ENCODE measurements at regions not wholly inside any gene's neighbourhood (a gene's known extent, or its start where the extent isn't known, plus 50 kb on each side); places are given as distances from the start of the nearest gene placed in this dataset.

- H3K9me3 ChIP-seq, result no peaks in the 10 kb centered on the region
- H3K27ac ChIP-seq, result no peak overlapping the region
- WGBS, result 88% methylated on average over 8 of the region's 8 CpGs
- intact Hi-C loops (cut with DNase I), result no loop called here
- H3K4me3 ChIP-seq, result no peak overlapping the region
- H3K36me3 ChIP-seq, result no peaks in the 10 kb centered on the region
- no peaks in the 10 kb centered on the region for H3K4me1 ChIP-seq (replicated peaks)
- TF ChIP-seq, protein P1, sequence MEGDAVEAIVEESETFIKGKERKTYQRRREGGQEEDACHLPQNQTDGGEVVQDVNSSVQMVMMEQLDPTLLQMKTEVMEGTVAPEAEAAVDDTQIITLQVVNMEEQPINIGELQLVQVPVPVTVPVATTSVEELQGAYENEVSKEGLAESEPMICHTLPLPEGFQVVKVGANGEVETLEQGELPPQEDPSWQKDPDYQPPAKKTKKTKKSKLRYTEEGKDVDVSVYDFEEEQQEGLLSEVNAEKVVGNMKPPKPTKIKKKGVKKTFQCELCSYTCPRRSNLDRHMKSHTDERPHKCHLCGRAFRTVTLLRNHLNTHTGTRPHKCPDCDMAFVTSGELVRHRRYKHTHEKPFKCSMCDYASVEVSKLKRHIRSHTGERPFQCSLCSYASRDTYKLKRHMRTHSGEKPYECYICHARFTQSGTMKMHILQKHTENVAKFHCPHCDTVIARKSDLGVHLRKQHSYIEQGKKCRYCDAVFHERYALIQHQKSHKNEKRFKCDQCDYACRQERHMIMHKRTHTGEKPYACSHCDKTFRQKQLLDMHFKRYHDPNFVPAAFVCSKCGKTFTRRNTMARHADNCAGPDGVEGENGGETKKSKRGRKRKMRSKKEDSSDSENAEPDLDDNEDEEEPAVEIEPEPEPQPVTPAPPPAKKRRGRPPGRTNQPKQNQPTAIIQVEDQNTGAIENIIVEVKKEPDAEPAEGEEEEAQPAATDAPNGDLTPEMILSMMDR (IDR thresholded peaks at IDR 0.05), result no peak
- TF ChIP-seq POLR2AphosphoS5 (IDR thresholded peaks at IDR 0.05) (no peak), POLR2A (IDR thresholded peaks at IDR 0.05) (no peak)
- H3K27me3 ChIP-seq (replicated peaks; ENCODE audit: insufficient read depth), result no peaks in the 10 kb centered on the region
- DNase-seq (ENCODE audit: low spot score), result no peak
Measured at GRCh38 chr15:25175033-25175788, 220.4 kb downstream of the SNRPN start.

DNA sequence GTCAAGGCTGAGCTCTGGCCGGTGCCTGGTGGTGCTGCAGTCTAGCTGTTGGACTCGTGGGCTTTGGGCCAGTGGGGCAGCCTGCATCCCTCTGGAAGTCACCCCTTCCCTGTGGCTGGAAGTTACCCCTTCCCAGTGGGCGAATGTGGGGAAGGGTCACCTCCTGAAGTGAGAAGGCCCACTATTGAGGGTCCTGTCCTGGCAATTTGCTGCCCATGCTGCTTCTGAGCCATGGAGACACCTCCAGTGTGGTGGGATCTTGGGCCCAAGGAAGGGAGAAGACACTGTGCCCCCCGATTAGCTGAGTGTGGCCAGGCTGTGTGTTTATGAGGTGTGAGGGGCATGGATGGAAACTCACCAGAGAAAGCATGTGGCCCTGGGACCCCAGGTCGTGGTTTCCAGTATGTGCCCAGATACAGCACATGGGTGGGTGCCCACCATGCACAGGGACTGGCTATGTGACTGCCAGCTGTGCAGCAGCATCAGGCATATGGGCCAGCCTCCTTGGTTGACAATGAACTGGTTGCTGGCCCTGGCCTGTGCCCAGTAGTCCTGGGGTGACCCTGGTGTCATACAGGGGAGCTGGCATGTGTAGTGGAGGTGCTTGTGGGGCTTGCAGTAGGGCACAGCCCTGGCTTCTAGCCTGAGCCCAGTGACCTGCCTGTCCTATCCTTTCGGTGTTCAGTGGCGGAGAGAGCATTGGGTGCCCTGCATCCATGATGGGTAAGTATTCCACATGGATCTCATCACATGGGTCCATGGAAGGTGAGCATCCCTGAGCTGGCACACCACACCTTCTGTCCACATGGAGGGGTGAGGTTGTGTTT is 221.2 kb downstream of the SNRPN start:
- no peaks in the 10 kb centered on the region for H3K27me3 ChIP-seq (replicated peaks; ENCODE audit: insufficient read depth)
- no peaks in the 10 kb centered on the region for H3K36me3 ChIP-seq
- no peak for DNase-seq (ENCODE audit: low spot score)
- H3K27ac ChIP-seq, result no peak overlapping the region
- H3K4me1 ChIP-seq (replicated peaks), result no peaks in the 10 kb centered on the region
- intact Hi-C loops (cut with DNase I), result no loop called here
- no peaks in the 10 kb centered on the region for H3K9me3 ChIP-seq
- no peak overlapping the region for H3K4me3 ChIP-seq
- TF ChIP-seq, protein P1 (IDR thresholded peaks at IDR 0.05), result no peak
- TF ChIP-seq POLR2A (IDR thresholded peaks at IDR 0.05) (no peak), POLR2AphosphoS5 (IDR thresholded peaks at IDR 0.05) (no peak)
- WGBS, result 70% methylated on average over 7 of the region's 7 CpGs

- Histone ChIP-seq H3K9me3 (no peaks in the 10 kb centered on the region), H3K36me3 (no peaks in the 10 kb centered on the region), H3K27me3 (replicated peaks; ENCODE audit: insufficient read depth) (no peaks in the 10 kb centered on the region), H3K4me1 (replicated peaks) (no peaks in the 10 kb centered on the region), H3K27ac (no peak overlapping the region), H3K4me3 (no peak overlapping the region)
- WGBS, result 96% methylated on average over 7 of the region's 7 CpGs
- TF ChIP-seq, protein P1 (IDR thresholded peaks at IDR 0.05), result no peak
- no peak for TF ChIP-seq POLR2A (IDR thresholded peaks at IDR 0.05)
- TF ChIP-seq POLR2AphosphoS5 (IDR thresholded peaks at IDR 0.05), result no peak
- peak; percentile 3 for DNase-seq (ENCODE audit: low spot score)
- intact Hi-C loops (cut with DNase I), result no loop called here
Measured at GRCh38 chr15:25176616-25176923, 221.8 kb downstream of the SNRPN start.

DNA sequence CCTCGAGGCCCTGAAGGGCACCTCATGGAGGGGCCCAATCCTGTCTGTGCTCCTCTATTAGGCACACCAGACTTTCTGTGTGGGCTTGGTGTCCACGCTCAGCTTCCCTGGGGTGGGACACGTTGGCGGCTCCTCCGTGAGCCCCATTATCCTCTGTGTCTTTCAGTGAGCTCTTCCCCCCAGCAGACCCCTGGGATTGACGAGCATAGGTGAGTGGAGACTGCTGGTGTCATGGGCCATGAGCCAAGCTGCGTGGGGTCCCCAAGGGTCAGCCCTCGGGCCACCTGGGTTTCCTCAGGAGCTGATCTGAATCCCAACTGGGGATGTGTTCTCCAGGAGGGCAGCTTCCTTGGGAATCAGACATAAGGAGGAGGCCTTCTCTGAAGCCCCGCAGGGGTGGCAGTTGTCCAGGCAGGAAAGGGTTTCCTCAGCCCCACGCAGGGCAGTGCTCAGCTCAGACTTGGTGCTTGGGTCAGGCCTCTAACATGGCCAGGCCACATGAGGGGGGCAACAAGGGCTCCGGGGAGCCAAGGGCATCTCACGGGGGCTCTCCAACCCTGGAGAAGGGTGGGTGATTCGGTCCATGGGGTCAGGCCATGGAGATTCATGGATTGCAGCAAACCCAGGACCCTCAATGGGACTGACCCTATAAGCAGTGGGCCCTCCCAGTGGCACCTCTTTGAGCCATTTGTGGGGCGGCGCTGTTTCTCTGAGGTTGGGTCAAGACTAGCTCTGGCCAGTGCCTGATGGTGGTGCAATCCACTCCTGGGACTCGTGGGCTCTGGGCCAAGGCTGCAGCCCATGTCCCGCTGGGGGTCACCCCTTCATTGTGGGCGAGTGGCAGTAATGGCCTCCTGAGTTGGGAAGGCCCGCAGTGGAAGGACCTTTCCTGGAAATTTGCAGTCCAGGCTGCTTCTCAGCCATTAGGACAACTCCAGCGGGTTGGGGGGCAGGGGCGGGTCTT is 222.5 kb downstream of the SNRPN start:
- TF ChIP-seq POLR2A (IDR thresholded peaks at IDR 0.05) (no peak), POLR2AphosphoS5 (IDR thresholded peaks at IDR 0.05) (no peak)
- TF ChIP-seq, protein P1 (IDR thresholded peaks at IDR 0.05), result no peak
- H3K9me3 ChIP-seq, result no peaks in the 10 kb centered on the region
- H3K4me3 ChIP-seq, result no peak overlapping the region
- no peaks in the 10 kb centered on the region for H3K27me3 ChIP-seq (replicated peaks; ENCODE audit: insufficient read depth)
- intact Hi-C loops (cut with DNase I), result no loop called here
- no peaks in the 10 kb centered on the region for H3K4me1 ChIP-seq (replicated peaks)
- WGBS, result 89% methylated on average over 21 of the region's 21 CpGs
- no peaks in the 10 kb centered on the region for H3K36me3 ChIP-seq
- H3K27ac ChIP-seq, result no peak overlapping the region
- peak; percentile 2 for DNase-seq (ENCODE audit: low spot score)
